H9 (cell line): ENCODE measurements at regions not wholly inside any gene's neighbourhood (a gene's known extent, or its start where the extent isn't known, plus 50 kb on each side); places are given as distances from the start of the nearest gene placed in this dataset.

ENCODE experiments used
- DNase-seq: peaks from one replicate; pipeline ENCODE4 v3.0.0-alpha.2; 2017
- H2AFZ ChIP-seq: one replicate; pipeline ENCODE4 v1.6.1; 2013; ENCODE audit warnings: mild to moderate bottlenecking, low read length, control low read depth, moderate library complexity
- H2AK5ac ChIP-seq: 2 replicates; pipeline ENCODE4 v1.6.1; 2013; ENCODE audit warnings: low read length, control low read depth, mixed read lengths; ENCODE audit not compliant: insufficient read length
- H2BK120ac ChIP-seq: one replicate; pipeline ENCODE4 v1.6.1; 2013; ENCODE audit warnings: low read depth, mild to moderate bottlenecking, low read length, control low read depth, inconsistent platforms; ENCODE audit not compliant: poor library complexity, severe bottlenecking
- H2BK12ac ChIP-seq: 2 replicates; pipeline ENCODE4 v1.6.1; 2013; ENCODE audit warnings: low read length, control low read depth, mixed read lengths, low read depth; ENCODE audit not compliant: insufficient read length
- H2BK15ac ChIP-seq: 2 replicates; pipeline ENCODE4 v1.6.1; 2013; ENCODE audit warnings: low read depth, low read length, control low read depth
- H2BK20ac ChIP-seq: one replicate; pipeline ENCODE4 v1.6.1; 2013; ENCODE audit warnings: low read depth, mild to moderate bottlenecking, low read length, control low read depth, inconsistent platforms; ENCODE audit not compliant: poor library complexity, severe bottlenecking
- H2BK5ac ChIP-seq: 2 replicates; pipeline ENCODE4 v1.6.1; 2013; ENCODE audit warnings: low read length, control low read depth, mixed read lengths; ENCODE audit not compliant: insufficient read length
- H3K14ac ChIP-seq: 2 replicates; pipeline ENCODE4 v1.6.1; 2013; ENCODE audit warnings: low read length, control low read depth; ENCODE audit not compliant: insufficient read depth
- H3K18ac ChIP-seq: 2 replicates; pipeline ENCODE4 v1.6.1; 2013; ENCODE audit warnings: low read depth, mild to moderate bottlenecking, mixed read lengths, low read length, control low read depth; ENCODE audit not compliant: insufficient read length
- H3K23ac ChIP-seq: 2 replicates; pipeline ENCODE4 v1.6.1; 2013; ENCODE audit warnings: low read length, control low read depth, mixed read lengths, low read depth; ENCODE audit not compliant: insufficient read length
- H3K23me2 ChIP-seq: 2 replicates; pipeline ENCODE4 v1.6.1; 2013; ENCODE audit warnings: low read depth, mild to moderate bottlenecking, mixed read lengths, low read length, control low read depth; ENCODE audit not compliant: insufficient read length, poor library complexity, severe bottlenecking
- H3K27ac ChIP-seq: 2 replicates; pipeline ENCODE4 v1.5.1; 2013; ENCODE audit warnings: low read length, control low read depth, mixed read lengths, low read depth; ENCODE audit not compliant: insufficient read length
- H3K27me3 ChIP-seq: 2 replicates; pipeline ENCODE4 v1.6.1; 2013; ENCODE audit warnings: low read length, control low read depth, inconsistent platforms; ENCODE audit not compliant: insufficient read depth
- H3K4ac ChIP-seq: 2 replicates; pipeline ENCODE4 v1.6.1; 2013; ENCODE audit warnings: low read depth, mild to moderate bottlenecking, control low read depth, inconsistent platforms, low read length, moderate library complexity
- H3K4me1 ChIP-seq: 2 replicates; pipeline ENCODE4 v1.6.1; 2013; ENCODE audit warnings: low read length, control low read depth, inconsistent platforms; ENCODE audit not compliant: insufficient read depth
- H3K4me2 ChIP-seq: 2 replicates; pipeline ENCODE4 v1.6.1; 2013; ENCODE audit warnings: low read length, control low read depth, mixed read lengths; ENCODE audit not compliant: insufficient read length, insufficient read depth
- H3K56ac ChIP-seq: 2 replicates; pipeline ENCODE4 v1.6.1; 2013; ENCODE audit warnings: low read depth, mild to moderate bottlenecking, mixed read lengths, low read length, control low read depth; ENCODE audit not compliant: insufficient read length
- H3K79me1 ChIP-seq: 2 replicates; pipeline ENCODE4 v1.6.1; 2013; ENCODE audit warnings: low read depth, mild to moderate bottlenecking, moderate library complexity, low read length, control low read depth, inconsistent platforms; ENCODE audit not compliant: insufficient read depth, poor library complexity, severe bottlenecking
- H3K79me2 ChIP-seq: 2 replicates; pipeline ENCODE4 v1.6.1; 2013; ENCODE audit warnings: low read length, control low read depth, inconsistent platforms; ENCODE audit not compliant: insufficient read depth
- H3K9ac ChIP-seq: 2 replicates; pipeline ENCODE4 v1.6.1; 2013; ENCODE audit warnings: low read length, control low read depth, mixed read lengths; ENCODE audit not compliant: insufficient read length; ENCODE audit errors: extremely low read depth
- H3K9me3 ChIP-seq: one replicate; pipeline ENCODE4 v1.6.1; 2013; ENCODE audit warnings: low read depth, low read length, inconsistent platforms; ENCODE audit not compliant: control insufficient read depth
- H3T11ph ChIP-seq: one replicate; pipeline ENCODE4 v1.6.1; 2013; ENCODE audit warnings: mild to moderate bottlenecking, low read length, control low read depth, inconsistent platforms
- H4K20me1 ChIP-seq: one replicate; pipeline ENCODE4 v1.6.1; 2013; ENCODE audit not compliant: control insufficient read depth, insufficient read length, insufficient read depth
- H4K5ac ChIP-seq: 2 replicates; pipeline ENCODE4 v1.6.1; 2013; ENCODE audit warnings: low read depth, mild to moderate bottlenecking, mixed read lengths, low read length, control low read depth; ENCODE audit not compliant: insufficient read length
- H4K8ac ChIP-seq: replicated peaks from 2 replicates; pipeline ENCODE4 v1.6.1; 2013; ENCODE audit warnings: low read length, control low read depth, mixed read lengths, low read depth; ENCODE audit not compliant: insufficient read length
- H4K91ac ChIP-seq: 2 replicates; pipeline ENCODE4 v1.6.1; 2013; ENCODE audit warnings: low read depth, mild to moderate bottlenecking, moderate library complexity, mixed read lengths, low read length, control low read depth; ENCODE audit not compliant: insufficient read length
- H3K27ac Mint-ChIP-seq, 3 experiments: 2 replicates in 2 of 3; 3 replicates in 1 of 3; pipeline ENCODE4 v1.8.0; 2020 to 2021; ENCODE audit warnings: mixed read lengths in 3 of 3, mild to moderate bottlenecking in 1 of 3, moderate library complexity in 1 of 3
- H3K27me3 Mint-ChIP-seq: 2 replicates; pipeline ENCODE4 v1.8.0; 2021; ENCODE audit warnings: low read depth, mild to moderate bottlenecking, moderate library complexity, mixed read lengths
- H3K36me3 Mint-ChIP-seq, 3 experiments: 2 replicates in 2 of 3; 3 replicates in 1 of 3; pipeline ENCODE4 v1.8.0; 2020 to 2021; ENCODE audit warnings: low read depth in 3 of 3, mixed read lengths in 3 of 3; ENCODE audit not compliant: insufficient read depth in 1 of 3
- H3K4me1 Mint-ChIP-seq, 2 experiments: 2 replicates each; pipeline ENCODE4 v1.8.0; 2020; ENCODE audit warnings: mixed read lengths in 2 of 2
- H3K4me3 Mint-ChIP-seq, 2 experiments: 2 replicates in 1 of 2; 3 replicates in 1 of 2; pipeline ENCODE4 v1.8.0; 2020 to 2021; ENCODE audit warnings: mild to moderate bottlenecking in 2 of 2, mixed read lengths in 2 of 2, moderate library complexity in 1 of 2
- H3K9me3 Mint-ChIP-seq, 2 experiments: 2 replicates in 1 of 2; 3 replicates in 1 of 2; pipeline ENCODE4 v1.8.0; 2020; ENCODE audit warnings: mild to moderate bottlenecking in 2 of 2, mixed read lengths in 2 of 2, moderate library complexity in 1 of 2
- TF ChIP-seq, protein P1 (sequence below): fragments of 200-600 bp; sonication (generic); conservative IDR thresholded peaks from 3 replicates; pipeline ENCODE4 v1.8.0; 2021; ENCODE audit warnings: antibody characterized with exemption, mild to moderate bottlenecking

DNA sequence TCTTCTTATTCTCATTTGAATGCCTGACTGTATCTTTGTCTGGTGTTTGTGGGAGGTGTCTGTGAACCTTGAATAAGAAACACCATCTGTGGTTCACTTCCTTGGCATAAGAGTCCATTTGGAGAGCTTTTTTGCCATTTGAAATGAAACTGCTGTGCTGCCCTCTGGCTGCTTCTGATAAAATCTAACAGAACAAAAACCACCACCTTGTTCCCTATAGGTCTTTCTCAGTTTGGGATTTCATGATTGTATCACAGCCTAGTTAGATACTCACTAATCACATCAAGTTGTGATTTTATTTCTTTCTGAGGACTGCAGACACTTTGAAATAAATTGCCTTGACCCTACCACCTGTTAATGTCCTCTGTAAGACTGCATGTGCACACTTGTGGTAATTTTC lies 102.7 kb upstream of the FAM13C start:
- H3K27ac Mint-ChIP-seq = no peak overlapping the region
- Histone ChIP-seq H3K79me2 (no peaks in the 10 kb centered on the region), H2BK120ac (no peak overlapping the region), H3K79me1 (no peaks in the 10 kb centered on the region), H4K5ac (no peak overlapping the region), H2BK15ac (no peak overlapping the region), H3K18ac (no peak overlapping the region), H3K27ac (no peak overlapping the region), H3K23ac (no peak overlapping the region), H4K8ac (no peak overlapping the region), H3K4me1 (no peaks in the 10 kb centered on the region), H3T11ph (no peak overlapping the region), H3K23me2 (no peaks in the 10 kb centered on the region), H3K9me3 (no peaks in the 10 kb centered on the region), H2AK5ac (no peak overlapping the region), H4K91ac (no peak overlapping the region), H2BK20ac (no peak overlapping the region), H3K14ac (no peak overlapping the region), H2BK12ac (no peak overlapping the region), H3K4ac (no peak overlapping the region), H2AFZ (no peak overlapping the region), H3K4me2 (no peak overlapping the region), H4K20me1 (no peaks in the 10 kb centered on the region), H3K27me3 (no peaks in the 10 kb centered on the region), H3K9ac (no peak overlapping the region), H2BK5ac (no peak overlapping the region), H3K56ac (no peak overlapping the region)
- no peak overlapping the region for H3K4me3 Mint-ChIP-seq
- no peak for DNase-seq
- H3K27me3 Mint-ChIP-seq = no peaks in the 10 kb centered on the region
- H3K36me3 Mint-ChIP-seq = peaks cover 0 to 12% (median 0%) of the 10 kb centered on the region in 3 experiments; a peak in 1 of 7 replicates
- H3K9me3 Mint-ChIP-seq = peaks cover 2 to 8% of the 10 kb centered on the region in 2 experiments; a peak in 4 of 5 replicates
- H3K4me1 Mint-ChIP-seq = peaks cover 2 to 3% of the 10 kb centered on the region in 2 experiments; a peak in 2 of 4 replicates
- TF ChIP-seq, protein P1, sequence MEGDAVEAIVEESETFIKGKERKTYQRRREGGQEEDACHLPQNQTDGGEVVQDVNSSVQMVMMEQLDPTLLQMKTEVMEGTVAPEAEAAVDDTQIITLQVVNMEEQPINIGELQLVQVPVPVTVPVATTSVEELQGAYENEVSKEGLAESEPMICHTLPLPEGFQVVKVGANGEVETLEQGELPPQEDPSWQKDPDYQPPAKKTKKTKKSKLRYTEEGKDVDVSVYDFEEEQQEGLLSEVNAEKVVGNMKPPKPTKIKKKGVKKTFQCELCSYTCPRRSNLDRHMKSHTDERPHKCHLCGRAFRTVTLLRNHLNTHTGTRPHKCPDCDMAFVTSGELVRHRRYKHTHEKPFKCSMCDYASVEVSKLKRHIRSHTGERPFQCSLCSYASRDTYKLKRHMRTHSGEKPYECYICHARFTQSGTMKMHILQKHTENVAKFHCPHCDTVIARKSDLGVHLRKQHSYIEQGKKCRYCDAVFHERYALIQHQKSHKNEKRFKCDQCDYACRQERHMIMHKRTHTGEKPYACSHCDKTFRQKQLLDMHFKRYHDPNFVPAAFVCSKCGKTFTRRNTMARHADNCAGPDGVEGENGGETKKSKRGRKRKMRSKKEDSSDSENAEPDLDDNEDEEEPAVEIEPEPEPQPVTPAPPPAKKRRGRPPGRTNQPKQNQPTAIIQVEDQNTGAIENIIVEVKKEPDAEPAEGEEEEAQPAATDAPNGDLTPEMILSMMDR = peak; percentile 59
